ENCODE measurements at regions not wholly inside any gene's neighbourhood (a gene's known extent, or its start where the extent isn't known, plus 50 kb on each side); places are given as distances from the start of the nearest gene placed in this dataset.

GRCh38 chr1:214967865-214968575, 114.5 kb upstream of the KCNK2 start:
- no peak for TF ChIP-seq RCOR1 (IDR thresholded peaks at IDR 0.05; ENCODE audit: insufficient replicate concordance, low read length)
- TF ChIP-seq, protein P1, sequence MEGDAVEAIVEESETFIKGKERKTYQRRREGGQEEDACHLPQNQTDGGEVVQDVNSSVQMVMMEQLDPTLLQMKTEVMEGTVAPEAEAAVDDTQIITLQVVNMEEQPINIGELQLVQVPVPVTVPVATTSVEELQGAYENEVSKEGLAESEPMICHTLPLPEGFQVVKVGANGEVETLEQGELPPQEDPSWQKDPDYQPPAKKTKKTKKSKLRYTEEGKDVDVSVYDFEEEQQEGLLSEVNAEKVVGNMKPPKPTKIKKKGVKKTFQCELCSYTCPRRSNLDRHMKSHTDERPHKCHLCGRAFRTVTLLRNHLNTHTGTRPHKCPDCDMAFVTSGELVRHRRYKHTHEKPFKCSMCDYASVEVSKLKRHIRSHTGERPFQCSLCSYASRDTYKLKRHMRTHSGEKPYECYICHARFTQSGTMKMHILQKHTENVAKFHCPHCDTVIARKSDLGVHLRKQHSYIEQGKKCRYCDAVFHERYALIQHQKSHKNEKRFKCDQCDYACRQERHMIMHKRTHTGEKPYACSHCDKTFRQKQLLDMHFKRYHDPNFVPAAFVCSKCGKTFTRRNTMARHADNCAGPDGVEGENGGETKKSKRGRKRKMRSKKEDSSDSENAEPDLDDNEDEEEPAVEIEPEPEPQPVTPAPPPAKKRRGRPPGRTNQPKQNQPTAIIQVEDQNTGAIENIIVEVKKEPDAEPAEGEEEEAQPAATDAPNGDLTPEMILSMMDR (conservative IDR thresholded peaks at IDR 0.05; ENCODE audit: low read depth, low read length): no peak
- TF ChIP-seq MAFK (IDR thresholded peaks at IDR 0.05; ENCODE audit: low read depth, low read length): no peak
- no peak for TF ChIP-seq POLR2A (IDR thresholded peaks at IDR 0.05; ENCODE audit: low read depth, low read length)
- no peak for TF ChIP-seq USF2 (IDR thresholded peaks at IDR 0.05; ENCODE audit: low read depth, low read length)
- no peak for TF ChIP-seq RFX5 (IDR thresholded peaks at IDR 0.05; ENCODE audit: low read depth, low read length)
- no peak for TF ChIP-seq CHD1 (IDR thresholded peaks at IDR 0.05; ENCODE audit: low read depth, low read length)
- TF ChIP-seq SMC3 (IDR thresholded peaks at IDR 0.05; ENCODE audit: low read depth, low read length): no peak
- no peak for TF ChIP-seq MAZ (IDR thresholded peaks at IDR 0.05; ENCODE audit: borderline replicate concordance, low read depth, low read length)
- TF ChIP-seq MXI1 (IDR thresholded peaks at IDR 0.05; ENCODE audit: borderline replicate concordance, low read depth, low read length): no peak
- no peak for TF ChIP-seq BHLHE40 (IDR thresholded peaks at IDR 0.05; ENCODE audit: low read depth, low read length)
- no peak for TF ChIP-seq RAD21 (IDR thresholded peaks at IDR 0.05; ENCODE audit: low read length)
- TF ChIP-seq, protein P2, sequence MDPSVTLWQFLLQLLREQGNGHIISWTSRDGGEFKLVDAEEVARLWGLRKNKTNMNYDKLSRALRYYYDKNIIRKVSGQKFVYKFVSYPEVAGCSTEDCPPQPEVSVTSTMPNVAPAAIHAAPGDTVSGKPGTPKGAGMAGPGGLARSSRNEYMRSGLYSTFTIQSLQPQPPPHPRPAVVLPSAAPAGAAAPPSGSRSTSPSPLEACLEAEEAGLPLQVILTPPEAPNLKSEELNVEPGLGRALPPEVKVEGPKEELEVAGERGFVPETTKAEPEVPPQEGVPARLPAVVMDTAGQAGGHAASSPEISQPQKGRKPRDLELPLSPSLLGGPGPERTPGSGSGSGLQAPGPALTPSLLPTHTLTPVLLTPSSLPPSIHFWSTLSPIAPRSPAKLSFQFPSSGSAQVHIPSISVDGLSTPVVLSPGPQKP (IDR thresholded peaks at IDR 0.05; ENCODE audit: borderline replicate concordance, low read depth, low read length): no peak

Measured in IMR-90 (cell line).